HUES64 (cell line): ENCODE measurements at regions not wholly inside any gene's neighbourhood (a gene's known extent, or its start where the extent isn't known, plus 50 kb on each side); places are given as distances from the start of the nearest gene placed in this dataset.

ENCODE experiments used
- H3K27ac ChIP-seq: 2 replicates; pipeline ENCODE4 v1.7.0; 2013; ENCODE audit warnings: low read depth, low read length, inconsistent platforms
- H3K27me3 ChIP-seq: 2 replicates; pipeline ENCODE4 v1.6.1; 2013; ENCODE audit warnings: mild to moderate bottlenecking, low read length; ENCODE audit not compliant: insufficient read depth
- H3K36me3 ChIP-seq: 2 replicates; pipeline ENCODE4 v1.6.1; 2013; ENCODE audit warnings: mild to moderate bottlenecking, low read length; ENCODE audit not compliant: insufficient read depth
- H3K4me1 ChIP-seq: 2 replicates; pipeline ENCODE4 v1.6.1; 2013; ENCODE audit warnings: mild to moderate bottlenecking, low read length, moderate library complexity; ENCODE audit not compliant: insufficient read depth
- H3K4me3 ChIP-seq: 2 replicates; pipeline ENCODE4 v1.5.1; 2013; ENCODE audit warnings: mild to moderate bottlenecking, low read length, moderate library complexity
- H3K9ac ChIP-seq: 2 replicates; pipeline ENCODE4 v1.6.1; 2013; ENCODE audit warnings: mild to moderate bottlenecking, low read depth, low read length
- H3K9me3 ChIP-seq: 2 replicates; pipeline ENCODE4 v1.6.1; 2013; ENCODE audit warnings: low read depth, low read length; ENCODE audit not compliant: insufficient read depth
- WGBS: fragments of 150-250, 120-280 bp; methylation state at CpG from one replicate; pipeline ENCODE4 v1.1.7; 2013; ENCODE audit warnings: missing lambda C conversion rate; 5-methylcytosine and 5-hydroxymethylcytosine counted together

- no peak overlapping the region for H3K4me3 ChIP-seq
- H3K9me3 ChIP-seq = no peaks in the 10 kb centered on the region
- no peak overlapping the region for H3K27ac ChIP-seq
- H3K36me3 ChIP-seq = peaks cover 14% of the 10 kb centered on the region
- 86% methylated on average over 5 of the region's 5 CpGs for WGBS
- no peak overlapping the region for H3K9ac ChIP-seq
- H3K27me3 ChIP-seq = no peaks in the 10 kb centered on the region
- peaks cover 23% of the 10 kb centered on the region for H3K4me1 ChIP-seq
Measured at GRCh38 chr7:66864294-66864693, 56.7 kb upstream of the TMEM248 start.

GRCh38 chr7:66865290-66865864 lies 55.6 kb upstream of the TMEM248 start:
- H3K9ac ChIP-seq = no peak overlapping the region
- no peak overlapping the region for H3K27ac ChIP-seq
- peaks cover 13% of the 10 kb centered on the region for H3K36me3 ChIP-seq
- H3K27me3 ChIP-seq = no peaks in the 10 kb centered on the region
- peaks cover 29% of the 10 kb centered on the region for H3K4me1 ChIP-seq
- WGBS = 96% methylated on average over 1 of the region's 1 CpG
- H3K9me3 ChIP-seq = no peaks in the 10 kb centered on the region
- H3K4me3 ChIP-seq = no peak overlapping the region

DNA sequence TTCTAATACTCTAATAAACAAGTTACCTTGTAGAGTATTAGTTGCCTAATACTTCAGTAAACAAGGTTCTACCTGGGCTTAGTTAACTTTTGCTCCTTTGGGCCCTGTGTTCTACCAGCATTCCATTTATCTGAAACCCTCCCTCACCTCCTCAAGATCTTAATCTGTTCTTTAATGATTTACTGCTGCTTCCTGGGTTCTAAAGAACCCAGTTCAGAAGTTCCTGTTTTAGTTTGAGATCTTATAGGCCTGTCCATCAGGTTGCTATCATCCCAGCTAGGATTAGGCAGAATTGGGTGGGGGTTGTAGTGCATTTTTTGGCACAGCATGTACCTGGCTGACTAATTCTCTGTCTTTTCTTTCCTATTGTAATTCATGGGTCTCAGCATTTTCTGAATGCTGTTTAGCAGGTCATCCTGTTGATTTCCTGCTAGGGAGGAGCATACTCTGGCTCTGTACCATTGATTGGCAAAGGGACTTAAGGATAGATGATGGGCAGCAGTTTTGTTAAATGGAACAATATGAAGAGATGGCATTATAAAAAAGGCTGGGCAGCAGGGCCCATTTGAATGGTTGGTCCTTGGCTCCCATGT lies 53.7 kb upstream of the TMEM248 start:
- Histone ChIP-seq H3K9ac (no peak overlapping the region), H3K4me3 (no peak overlapping the region), H3K9me3 (no peaks in the 10 kb centered on the region), H3K27me3 (no peaks in the 10 kb centered on the region), H3K27ac (peak overlapping the region; percentile 61), H3K4me1 (peaks cover 29% of the 10 kb centered on the region), H3K36me3 (0 out of 2 replicates have a peak, but pooled peaks cover 3% of the 10 kb centered on the region)

GRCh38 chr7:66869660-66870450 lies 51.2 kb upstream of the TMEM248 start:
- Histone ChIP-seq H3K9me3 (no peaks in the 10 kb centered on the region), H3K27ac (peak overlapping the region; percentile 9; the same call in 1 of the 2 replicates), H3K9ac (no peak overlapping the region), H3K36me3 (no peaks in the 10 kb centered on the region), H3K4me1 (peaks cover 29% of the 10 kb centered on the region), H3K4me3 (no peak overlapping the region), H3K27me3 (no peaks in the 10 kb centered on the region)
- WGBS = 74% methylated on average over 5 of the region's 5 CpGs

GRCh38 chr7:66871076-66871475 lies 49.9 kb upstream of the TMEM248 start:
- no peaks in the 10 kb centered on the region for H3K27me3 ChIP-seq
- WGBS = 93% methylated on average over 3 of the region's 3 CpGs
- H3K4me3 ChIP-seq = no peak overlapping the region
- no peak overlapping the region for H3K9ac ChIP-seq
- H3K27ac ChIP-seq = no peak overlapping the region
- peaks cover 29% of the 10 kb centered on the region for H3K4me1 ChIP-seq
- no peaks in the 10 kb centered on the region for H3K36me3 ChIP-seq
- H3K9me3 ChIP-seq = no peaks in the 10 kb centered on the region
